Mammary epithelial cell (primary cell): ENCODE measurements at regions not wholly inside any gene's neighbourhood (a gene's known extent, or its start where the extent isn't known, plus 50 kb on each side); places are given as distances from the start of the nearest gene placed in this dataset.

ENCODE experiments used
- EZH2 ChIP-seq: IDR thresholded peaks from 2 replicates; pipeline ENCODE4 v1.6.1; 2012; ENCODE audit warnings: low read length, inconsistent platforms, borderline replicate concordance
- TF ChIP-seq, protein P1 (sequence below), 2 donors: IDR thresholded peaks in 1 of 2; conservative IDR thresholded peaks in 1 of 2; 2 replicates each; pipeline ENCODE4 v1.5.1; 2011 to 2012; ENCODE audit warnings: inconsistent platforms in 2 of 2, low read length in 2 of 2, mild to moderate bottlenecking in 2 of 2, control low read depth in 1 of 2, low read depth in 1 of 2; ENCODE audit not compliant: insufficient read depth in 1 of 2; ENCODE audit errors: extremely low read depth in 1 of 2

DNA sequence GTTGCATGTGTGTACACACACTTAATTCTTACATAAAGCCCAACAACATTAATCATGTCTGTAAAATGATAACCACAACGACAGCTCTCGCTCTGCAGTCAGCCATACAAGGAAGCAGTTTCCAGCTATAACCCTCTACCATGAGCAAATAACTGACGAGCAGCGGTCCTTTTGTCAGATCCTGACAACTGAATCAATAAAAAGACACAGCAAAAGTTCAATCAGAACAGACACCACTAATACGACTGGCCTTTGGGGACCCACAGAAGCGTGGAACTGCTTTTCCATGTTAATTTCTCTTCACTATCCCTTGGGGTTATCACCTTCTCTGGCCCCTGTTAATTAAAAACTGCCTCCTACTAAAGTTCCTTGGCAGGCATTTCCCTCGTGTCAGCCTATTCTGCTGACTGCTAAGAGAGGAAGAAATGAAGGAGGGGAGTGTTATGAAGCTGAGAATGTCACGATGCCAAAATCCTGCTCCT, 722.8 kb upstream of the GRAMD2B start:
- TF ChIP-seq, protein P1, sequence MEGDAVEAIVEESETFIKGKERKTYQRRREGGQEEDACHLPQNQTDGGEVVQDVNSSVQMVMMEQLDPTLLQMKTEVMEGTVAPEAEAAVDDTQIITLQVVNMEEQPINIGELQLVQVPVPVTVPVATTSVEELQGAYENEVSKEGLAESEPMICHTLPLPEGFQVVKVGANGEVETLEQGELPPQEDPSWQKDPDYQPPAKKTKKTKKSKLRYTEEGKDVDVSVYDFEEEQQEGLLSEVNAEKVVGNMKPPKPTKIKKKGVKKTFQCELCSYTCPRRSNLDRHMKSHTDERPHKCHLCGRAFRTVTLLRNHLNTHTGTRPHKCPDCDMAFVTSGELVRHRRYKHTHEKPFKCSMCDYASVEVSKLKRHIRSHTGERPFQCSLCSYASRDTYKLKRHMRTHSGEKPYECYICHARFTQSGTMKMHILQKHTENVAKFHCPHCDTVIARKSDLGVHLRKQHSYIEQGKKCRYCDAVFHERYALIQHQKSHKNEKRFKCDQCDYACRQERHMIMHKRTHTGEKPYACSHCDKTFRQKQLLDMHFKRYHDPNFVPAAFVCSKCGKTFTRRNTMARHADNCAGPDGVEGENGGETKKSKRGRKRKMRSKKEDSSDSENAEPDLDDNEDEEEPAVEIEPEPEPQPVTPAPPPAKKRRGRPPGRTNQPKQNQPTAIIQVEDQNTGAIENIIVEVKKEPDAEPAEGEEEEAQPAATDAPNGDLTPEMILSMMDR (conservative IDR thresholded peaks at IDR 0.05 in 1 of 2, IDR thresholded peaks at IDR 0.05 in 1 of 2; ENCODE audit: extremely low read depth in 1 of 2, insufficient read depth in 1 of 2, low read depth in 1 of 2, low read length in 2 of 2): no peak
- TF ChIP-seq EZH2: no peak
